DOHH2 (cell line): ENCODE measurements at regions not wholly inside any gene's neighbourhood (a gene's known extent, or its start where the extent isn't known, plus 50 kb on each side); places are given as distances from the start of the nearest gene placed in this dataset.

ENCODE experiments used
- H3F3A ChIP-seq: fragments of 200-600 bp; sonication (generic), shearing (Covaris generic); 2 replicates; pipeline ENCODE4 v1.6.0; 2016; ENCODE audit warnings: antibody characterized with exemption, mild to moderate bottlenecking; ENCODE audit not compliant: control insufficient read depth, insufficient read depth
- H3K27ac ChIP-seq: fragments of 200-600 bp; sonication (generic); 2 replicates; pipeline ENCODE4 v1.5.1; 2014; ENCODE audit warnings: low read depth, mild to moderate bottlenecking, low read length, moderate library complexity
- H3K27me3 ChIP-seq: fragments of 200-600 bp; sonication (generic); 2 replicates; pipeline ENCODE4 v1.6.1; 2014; ENCODE audit warnings: mild to moderate bottlenecking, low read length, mixed read lengths; ENCODE audit not compliant: control insufficient read depth
- H3K36me3 ChIP-seq: fragments of 200-600 bp; sonication (generic); 2 replicates; pipeline ENCODE4 v1.6.1; 2014; ENCODE audit warnings: mild to moderate bottlenecking, low read length, moderate library complexity, mixed read lengths; ENCODE audit not compliant: control insufficient read depth
- H3K4me1 ChIP-seq: fragments of 200-600 bp; sonication (generic); 2 replicates; pipeline ENCODE4 v1.6.1; 2014; ENCODE audit warnings: mild to moderate bottlenecking, low read length, mixed read lengths; ENCODE audit not compliant: control insufficient read depth
- H3K4me2 ChIP-seq: fragments of 200-600 bp; sonication (generic); 2 replicates; pipeline ENCODE4 v1.6.0; 2014; ENCODE audit warnings: mild to moderate bottlenecking, low read length, moderate library complexity
- H3K4me3 ChIP-seq: fragments of 200-600 bp; sonication (generic); 2 replicates; pipeline ENCODE4 v1.5.1; 2014; ENCODE audit warnings: mild to moderate bottlenecking, low read length, mixed read lengths
- H3K79me2 ChIP-seq: fragments of 200-600 bp; sonication (generic); 2 replicates; pipeline ENCODE4 v1.6.1; 2014; ENCODE audit warnings: mild to moderate bottlenecking, low read length, mixed read lengths; ENCODE audit not compliant: control insufficient read depth
- H3K9me2 ChIP-seq: fragments of 200-600 bp; sonication (generic); replicated peaks from 2 replicates; pipeline ENCODE4 v1.6.1; 2014; ENCODE audit warnings: mild to moderate bottlenecking, low read length, mixed read lengths; ENCODE audit not compliant: control insufficient read depth
- H3K9me3 ChIP-seq: fragments of 200-600 bp; sonication (generic); 2 replicates; pipeline ENCODE4 v1.6.1; 2014; ENCODE audit warnings: antibody characterized with exemption, low read length, mixed read lengths; ENCODE audit not compliant: control insufficient read depth, insufficient read depth
- H4K20me1 ChIP-seq: fragments of 200-600 bp; sonication (generic); 2 replicates; pipeline ENCODE4 v1.6.0; 2014; ENCODE audit warnings: low read depth, mild to moderate bottlenecking, antibody characterized with exemption, low read length, moderate library complexity; ENCODE audit not compliant: control insufficient read depth, insufficient read depth
- CTCF ChIP-seq: fragments of 200-600 bp; sonication (generic); IDR thresholded peaks from one replicate; pipeline ENCODE4 v1.5.1; 2014; ENCODE audit warnings: antibody characterized with exemption, mild to moderate bottlenecking, low read depth, low read length; ENCODE audit not compliant: poor library complexity, severe bottlenecking
- EZH2phosphoT487 ChIP-seq: fragments of 200-600 bp; sonication (generic); IDR thresholded peaks from 2 replicates; pipeline ENCODE4 v1.6.1; 2017; ENCODE audit warnings: borderline replicate concordance, mild to moderate bottlenecking, antibody characterized with exemption, low read length, moderate library complexity, mixed read lengths

- H3K9me3 ChIP-seq, result 0 out of 2 replicates have a peak, but pooled peaks cover 3% of the 10 kb centered on the region
- H3K4me2 ChIP-seq, result no peak overlapping the region
- no peaks in the 10 kb centered on the region for H3F3A ChIP-seq
- no peak overlapping the region for H3K4me3 ChIP-seq
- H3K4me1 ChIP-seq, result no peaks in the 10 kb centered on the region
- no peaks in the 10 kb centered on the region for H3K9me2 ChIP-seq
- no peaks in the 10 kb centered on the region for H3K36me3 ChIP-seq
- H4K20me1 ChIP-seq, result no peaks in the 10 kb centered on the region
- no peaks in the 10 kb centered on the region for H3K79me2 ChIP-seq
- TF ChIP-seq CTCF (no peak), EZH2phosphoT487 (no peak)
- no peaks in the 10 kb centered on the region for H3K27me3 ChIP-seq
- no peak overlapping the region for H3K27ac ChIP-seq
These were observed 447.9 kb downstream of the HTR1B start for GRCh38 chr6:77015350-77015749.

- H3K27me3 ChIP-seq, result no peaks in the 10 kb centered on the region
- H4K20me1 ChIP-seq, result no peaks in the 10 kb centered on the region
- H3K4me3 ChIP-seq, result no peak overlapping the region
These were observed 451.3 kb downstream of the HTR1B start for GRCh38 chr6:77011929-77012545.

GRCh38 chr6:77010931-77011542 lies 452.3 kb downstream of the HTR1B start:
- Histone ChIP-seq H3K4me2 (no peak overlapping the region), H3K79me2 (no peaks in the 10 kb centered on the region), H3K36me3 (no peaks in the 10 kb centered on the region), H3F3A (no peaks in the 10 kb centered on the region), H3K4me1 (no peaks in the 10 kb centered on the region), H3K27ac (no peak overlapping the region), H3K9me2 (no peaks in the 10 kb centered on the region; the same call in 1 of the 2 replicates), H3K4me3 (no peak overlapping the region), H3K9me3 (0 out of 2 replicates have a peak, but pooled peaks cover 3% of the 10 kb centered on the region), H3K27me3 (no peaks in the 10 kb centered on the region), H4K20me1 (no peaks in the 10 kb centered on the region)
- TF ChIP-seq EZH2phosphoT487, result no peak
- TF ChIP-seq CTCF, result no peak

More at GRCh38 chr6:77011929-77012545, 451.3 kb downstream of the HTR1B start:
- no peak for TF ChIP-seq EZH2phosphoT487
- no peak for TF ChIP-seq CTCF
- no peaks in the 10 kb centered on the region; the same call in 1 of the 2 replicates for H3K9me2 ChIP-seq
- H3K36me3 ChIP-seq, result no peaks in the 10 kb centered on the region
- no peaks in the 10 kb centered on the region for H3F3A ChIP-seq
- H3K4me1 ChIP-seq, result no peaks in the 10 kb centered on the region
- no peak overlapping the region for H3K27ac ChIP-seq
- H3K9me3 ChIP-seq, result 0 out of 2 replicates have a peak, but pooled peaks cover 3% of the 10 kb centered on the region
- no peak overlapping the region for H3K4me2 ChIP-seq
- H3K79me2 ChIP-seq, result no peaks in the 10 kb centered on the region
